Upper lobe of left lung (tissue), 6 donors: ENCODE measurements at regions not wholly inside any gene's neighbourhood (a gene's known extent, or its start where the extent isn't known, plus 50 kb on each side); places are given as distances from the start of the nearest gene placed in this dataset.

ENCODE experiments used
- ATAC-seq, 2 donors: fragments of 200-7000 bp; cut with Tn5 transposase; one replicate each; pipeline ENCODE4 v1.9.1; 2022; ENCODE audit warnings: mild to moderate bottlenecking in 2 of 2, moderate library complexity in 2 of 2; ENCODE audit not compliant: low FRiP score in 2 of 2
- DNase-seq, 2 donors: peaks; one replicate each; pipeline ENCODE4 v3.0.0-alpha.2; 2019 to 2020
- H3K27ac ChIP-seq, 4 donors: fragments of 200-600 bp; sonication (generic); one replicate each; pipeline ENCODE4 v1.5.1; 2016 to 2019
- H3K27me3 ChIP-seq, 4 donors: fragments of 200-600 bp; sonication (generic); one replicate each; pipeline ENCODE4 v1.5.1; 2017 to 2019
- H3K36me3 ChIP-seq, 4 donors: fragments of 200-600 bp; sonication (generic); one replicate each; pipeline ENCODE4 v1.5.1; 2016 to 2019
- H3K4me1 ChIP-seq, 4 donors: fragments of 200-600 bp; sonication (generic); one replicate each; pipeline ENCODE4 v1.5.1; 2018 to 2019
- H3K4me3 ChIP-seq, 4 donors: fragments of 200-600 bp; sonication (generic); one replicate each; pipeline ENCODE4 v1.5.1; 2017 to 2019; ENCODE audit warnings: mild to moderate bottlenecking in 2 of 4, moderate library complexity in 1 of 4
- H3K9me3 ChIP-seq, 4 donors: fragments of 200-600 bp; sonication (generic); one replicate each; pipeline ENCODE4 v1.5.1; 2018 to 2019
- EP300 ChIP-seq, 4 donors: sonication (generic); formaldehyde crosslinking; IDR thresholded peaks; one replicate each; pipeline ENCODE4 v1.5.1; 2017; ENCODE audit warnings: antibody characterized with exemption in 4 of 4, control low read depth in 2 of 4
- POLR2A ChIP-seq, 4 donors: fragments of 450-650 bp; IDR thresholded peaks; one replicate each; pipeline ENCODE4 v1.5.1; 2016 to 2017; ENCODE audit warnings: antibody characterized with exemption in 4 of 4, mild to moderate bottlenecking in 2 of 4
- POLR2AphosphoS5 ChIP-seq, 2 donors: sonication (generic); formaldehyde crosslinking; IDR thresholded peaks; one replicate each; pipeline ENCODE4 v1.5.1; 2017; ENCODE audit warnings: antibody characterized with exemption in 2 of 2
- WGBS, 2 donors: methylation state at CpG; one replicate each; pipeline ENCODE4 v1.1.5; 2017 to 2018; 5-methylcytosine and 5-hydroxymethylcytosine counted together
- TF ChIP-seq, protein P1 (sequence below), 6 experiments: fragments of 450-650 bp in 4 of 6; fragments of 200-600 bp in 2 of 6; sonication (generic) in 2 of 6; IDR thresholded peaks; one replicate each; pipeline ENCODE4 v1.5.1; 2016 to 2019; ENCODE audit warnings: antibody characterized with exemption in 6 of 6
- donor health status: DM: no; HTN: no; CAD: no; lungs with moderate emphysema.
- donor health status: DM: no; HTN: yes; CAD: no; lungs with severe emphysema.

DNA sequence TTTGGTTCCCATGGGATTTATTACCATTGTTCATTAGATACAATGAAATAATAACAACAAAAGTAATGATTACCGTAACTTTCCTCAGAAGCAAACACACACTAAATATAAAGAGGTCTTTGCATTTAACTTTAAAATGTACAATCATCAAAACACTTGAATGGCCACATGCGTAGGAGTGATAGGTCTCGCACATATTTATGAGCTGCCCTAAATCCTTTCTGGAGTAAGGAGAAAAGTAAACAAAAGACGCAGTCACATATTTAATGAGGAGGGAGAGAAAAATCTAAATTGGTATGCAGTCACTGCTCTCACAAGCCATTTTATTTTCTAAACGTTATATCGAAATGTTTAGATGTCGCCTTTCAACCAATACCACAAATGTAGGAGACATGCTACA, 129.4 kb upstream of the TCF21 start:
- Histone ChIP-seq H3K27me3 (no peaks in the 10 kb centered on the region), H3K4me3 (no peak overlapping the region), H3K4me1 (no peaks in the 10 kb centered on the region), H3K27ac (peak overlapping the region in 2 of 4 donors; percentile 70 to 73), H3K36me3 (no peaks in the 10 kb centered on the region), H3K9me3 (no peaks in the 10 kb centered on the region)
- 71 to 74% methylated on average over 7 of the region's 7 CpGs for WGBS, 2 donors
- no peak for ATAC-seq
- TF ChIP-seq, protein P1, sequence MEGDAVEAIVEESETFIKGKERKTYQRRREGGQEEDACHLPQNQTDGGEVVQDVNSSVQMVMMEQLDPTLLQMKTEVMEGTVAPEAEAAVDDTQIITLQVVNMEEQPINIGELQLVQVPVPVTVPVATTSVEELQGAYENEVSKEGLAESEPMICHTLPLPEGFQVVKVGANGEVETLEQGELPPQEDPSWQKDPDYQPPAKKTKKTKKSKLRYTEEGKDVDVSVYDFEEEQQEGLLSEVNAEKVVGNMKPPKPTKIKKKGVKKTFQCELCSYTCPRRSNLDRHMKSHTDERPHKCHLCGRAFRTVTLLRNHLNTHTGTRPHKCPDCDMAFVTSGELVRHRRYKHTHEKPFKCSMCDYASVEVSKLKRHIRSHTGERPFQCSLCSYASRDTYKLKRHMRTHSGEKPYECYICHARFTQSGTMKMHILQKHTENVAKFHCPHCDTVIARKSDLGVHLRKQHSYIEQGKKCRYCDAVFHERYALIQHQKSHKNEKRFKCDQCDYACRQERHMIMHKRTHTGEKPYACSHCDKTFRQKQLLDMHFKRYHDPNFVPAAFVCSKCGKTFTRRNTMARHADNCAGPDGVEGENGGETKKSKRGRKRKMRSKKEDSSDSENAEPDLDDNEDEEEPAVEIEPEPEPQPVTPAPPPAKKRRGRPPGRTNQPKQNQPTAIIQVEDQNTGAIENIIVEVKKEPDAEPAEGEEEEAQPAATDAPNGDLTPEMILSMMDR (IDR thresholded peaks at IDR 0.05), result no peak
- no peak for TF ChIP-seq POLR2A (IDR thresholded peaks at IDR 0.05)
- no peak for TF ChIP-seq EP300 (IDR thresholded peaks at IDR 0.05)
- no peak for TF ChIP-seq POLR2AphosphoS5 (IDR thresholded peaks at IDR 0.05)
- DNase-seq, result no peak

DNA sequence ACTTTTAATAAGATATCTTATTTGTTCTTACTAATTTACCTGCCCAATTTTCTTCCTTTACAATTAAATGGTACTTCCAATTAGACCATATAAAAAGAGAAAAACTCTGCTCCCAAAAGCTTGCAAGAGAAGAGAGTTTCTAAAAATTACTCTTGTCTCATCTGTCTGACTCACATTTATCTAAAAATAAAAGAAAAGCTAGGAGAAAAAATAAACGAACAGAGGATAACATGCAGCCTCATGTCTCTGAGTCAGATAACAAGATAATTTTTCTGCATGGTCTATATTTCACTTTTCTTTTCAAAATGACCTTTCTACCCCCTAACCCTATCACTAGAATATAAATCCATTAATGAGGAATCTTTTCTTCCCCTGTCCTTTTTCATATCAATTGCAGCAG, 127.2 kb upstream of the TCF21 start:
- 30 to 43% methylated on average over 1 of the region's 1 CpG for WGBS, 2 donors
- H3K9me3 ChIP-seq, result no peaks in the 10 kb centered on the region
- H3K27me3 ChIP-seq, result no peaks in the 10 kb centered on the region
- DNase-seq (no peak), ATAC-seq (no peak)
- TF ChIP-seq POLR2AphosphoS5 (IDR thresholded peaks at IDR 0.05), result no peak
- H3K4me1 ChIP-seq, result no peaks in the 10 kb centered on the region
- peak overlapping the region in 2 of 4 donors; percentile 70 to 73 for H3K27ac ChIP-seq
- H3K36me3 ChIP-seq, result no peaks in the 10 kb centered on the region
- no peak overlapping the region for H3K4me3 ChIP-seq

DNA sequence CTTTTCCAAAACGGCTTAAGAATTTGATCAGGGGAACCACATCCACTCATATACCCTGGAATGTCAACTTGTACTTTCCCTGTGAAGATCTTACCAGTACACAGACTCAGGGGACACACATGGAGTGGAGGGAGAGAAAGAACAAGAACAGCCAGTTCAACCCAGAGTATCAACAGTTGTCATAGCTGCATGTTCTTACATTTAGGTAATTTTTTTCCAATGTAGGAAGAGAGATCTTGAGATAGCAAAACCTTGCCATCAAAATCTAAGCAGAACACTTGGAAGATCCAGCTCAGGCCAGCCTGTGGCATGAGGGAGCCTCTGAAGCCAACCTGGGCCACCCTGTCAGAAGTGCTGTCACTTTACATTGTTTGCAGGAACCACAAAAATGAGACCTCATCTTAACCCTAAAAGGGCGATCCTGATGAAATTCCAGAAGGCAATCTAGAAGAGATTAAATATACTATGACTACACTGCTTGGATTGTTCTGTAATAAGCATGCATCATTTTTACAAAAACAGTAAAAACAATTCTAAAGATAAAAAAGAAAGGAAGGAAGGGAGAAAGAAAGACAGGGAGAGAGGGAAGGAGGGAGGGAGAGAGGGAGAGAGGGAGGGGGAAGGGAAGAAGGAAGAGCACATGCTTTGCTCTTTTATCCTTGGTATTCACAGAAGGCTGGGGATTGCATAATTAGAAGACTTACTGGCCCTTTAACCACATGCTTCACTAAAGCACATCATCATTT, 124.7 kb upstream of the TCF21 start:
- Histone ChIP-seq H3K27ac (peak overlapping the region; percentile 10 to 72 (median 40)), H3K9me3 (no peaks in the 10 kb centered on the region), H3K4me1 (no peaks in the 10 kb centered on the region), H3K27me3 (no peaks in the 10 kb centered on the region), H3K4me3 (no peak overlapping the region), H3K36me3 (no peaks in the 10 kb centered on the region)
- ATAC-seq (peak in 1 of 2 donors; percentile 89), DNase-seq (no peak)
- 43 to 57% methylated on average over 2 of the region's 2 CpGs for WGBS, 2 donors
- TF ChIP-seq, protein P1 (IDR thresholded peaks at IDR 0.05), result no peak
- no peak for TF ChIP-seq POLR2A (IDR thresholded peaks at IDR 0.05)
- TF ChIP-seq POLR2AphosphoS5 (IDR thresholded peaks at IDR 0.05), result no peak
- TF ChIP-seq EP300 (IDR thresholded peaks at IDR 0.05), result peak in 2 of 4 donors; percentile 25 to 36

DNA sequence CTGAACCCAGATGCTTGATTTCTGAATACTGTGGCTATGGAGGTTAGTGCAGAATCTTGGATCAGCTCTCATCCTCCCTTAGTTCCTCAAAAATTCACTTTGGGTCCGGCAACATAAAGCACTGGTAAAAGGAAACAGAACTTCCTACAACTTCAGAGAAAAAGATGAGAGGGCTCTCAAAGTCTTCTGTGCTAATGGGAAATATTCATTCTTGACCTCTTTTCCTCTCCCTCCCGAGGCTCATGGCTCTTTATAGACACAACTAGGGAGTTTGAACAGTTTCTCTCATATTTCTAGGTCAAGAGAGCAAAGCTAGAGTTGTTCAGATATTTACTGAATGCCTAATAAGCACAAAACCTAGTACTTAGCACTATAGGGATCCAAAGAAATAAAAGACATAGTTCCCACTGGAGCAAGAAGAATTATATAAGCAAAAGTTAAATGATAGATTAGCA, 124.1 kb upstream of the TCF21 start:
- Histone ChIP-seq H3K36me3 (no peaks in the 10 kb centered on the region), H3K4me3 (no peak overlapping the region), H3K9me3 (no peaks in the 10 kb centered on the region), H3K27me3 (no peaks in the 10 kb centered on the region), H3K4me1 (no peaks in the 10 kb centered on the region), H3K27ac (peak overlapping the region; percentile 3 to 72 (median 38))
- TF ChIP-seq EP300 (IDR thresholded peaks at IDR 0.05) (no peak), POLR2A (IDR thresholded peaks at IDR 0.05) (no peak), POLR2AphosphoS5 (IDR thresholded peaks at IDR 0.05) (no peak)
- TF ChIP-seq, protein P1 (IDR thresholded peaks at IDR 0.05), result no peak
- DNase-seq, result no peak
- no peak for ATAC-seq
- WGBS, 2 donors, result 6 to 12% methylated on average over 2 of the region's 2 CpGs

DNA sequence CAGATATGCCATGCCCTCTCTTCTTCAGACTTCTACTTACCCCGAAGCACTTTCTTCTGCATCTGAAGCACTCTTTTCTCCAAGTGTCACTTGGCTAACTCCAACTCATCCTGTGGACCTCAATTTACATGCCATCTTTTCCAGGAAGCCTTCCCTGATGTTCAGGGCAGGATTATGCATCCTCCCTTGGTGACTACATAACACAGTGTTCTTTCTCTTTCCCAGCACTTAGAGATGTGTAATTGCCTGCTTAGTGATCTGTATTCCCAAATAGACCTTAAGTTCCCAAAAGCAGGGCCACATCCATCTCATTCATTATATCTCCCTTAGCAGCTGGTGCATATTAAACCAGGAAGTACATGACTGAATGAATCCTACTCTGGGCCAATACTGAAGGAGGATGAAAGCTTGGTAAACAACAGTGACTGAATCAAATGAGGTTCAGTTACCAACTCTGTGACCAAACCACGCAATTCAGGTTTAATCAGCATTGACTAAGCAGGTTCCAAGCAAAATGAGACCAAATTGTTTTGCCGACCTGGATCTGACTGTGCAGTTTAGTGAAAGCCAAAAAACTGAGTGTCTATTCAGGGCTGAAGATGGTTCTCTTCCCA, 121.4 kb upstream of the TCF21 start:
- Histone ChIP-seq H3K9me3 (no peaks in the 10 kb centered on the region), H3K4me3 (no peak overlapping the region), H3K36me3 (no peaks in the 10 kb centered on the region), H3K27me3 (no peaks in the 10 kb centered on the region), H3K4me1 (no peaks in the 10 kb centered on the region), H3K27ac (peak overlapping the region in 1 of 4 donors; percentile 14)
- WGBS, 2 donors, result 75 to 84% methylated on average over 3 of the region's 3 CpGs
- DNase-seq, result no peak
- ATAC-seq, result no peak
- TF ChIP-seq EP300 (IDR thresholded peaks at IDR 0.05), result no peak
- TF ChIP-seq POLR2AphosphoS5 (IDR thresholded peaks at IDR 0.05), result peak in 1 of 2 donors; percentile 14
- TF ChIP-seq, protein P1 (IDR thresholded peaks at IDR 0.05), result no peak
